ENCODE measurements at regions not wholly inside any gene's neighbourhood (a gene's known extent, or its start where the extent isn't known, plus 50 kb on each side); places are given as distances from the start of the nearest gene placed in this dataset.

DNA sequence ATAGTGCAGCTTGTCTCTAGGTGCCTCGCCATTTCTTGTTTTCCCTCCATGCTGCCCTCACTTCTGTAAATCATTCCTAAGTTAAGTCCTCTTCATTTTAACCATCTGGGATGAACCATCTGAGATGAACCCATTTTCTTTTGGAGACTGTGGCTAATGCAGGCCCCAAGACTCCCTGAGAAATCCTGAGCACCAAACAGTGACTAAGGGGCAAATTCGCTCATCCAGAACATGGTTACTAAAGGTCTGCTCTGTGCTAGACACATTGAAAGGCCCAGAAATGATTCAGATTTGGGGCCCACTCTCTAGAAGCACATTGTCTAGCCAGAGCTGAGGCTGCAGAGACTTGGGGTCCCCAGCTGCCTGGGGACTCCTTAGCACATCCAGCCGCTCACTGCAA lies 151.9 kb upstream of the CTTNBP2NL start:
- peaks cover 36% of the 10 kb centered on the region for H3K27me3 Mint-ChIP-seq
- Histone ChIP-seq H3K36me3 (ENCODE audit: insufficient read depth, low read length) (no peaks in the 10 kb centered on the region), H3K27ac (ENCODE audit: low read depth in 1 of 2, low read length in 2 of 2) (no peak overlapping the region), H3K27me3 (ENCODE audit: control insufficient read depth in 1 of 2, insufficient read depth in 2 of 2, low read length in 2 of 2) (no peaks in the 10 kb centered on the region), H3K4me3 (ENCODE audit: low read length) (no peak overlapping the region), H3K4me1 (ENCODE audit: insufficient read depth, low read length) (no peaks in the 10 kb centered on the region), H3K9me3 (ENCODE audit: control insufficient read depth in 1 of 2, insufficient read depth in 1 of 2, low read length in 2 of 2) (no peaks in the 10 kb centered on the region)
- CTCF ChIA-PET: no interaction called here
- no peak overlapping the region for H3K4me3 Mint-ChIP-seq
- no peak for DNase-seq
- no peak overlapping the region for H3K27ac Mint-ChIP-seq
- no peak for ATAC-seq (ENCODE audit: poor library complexity)
- no peaks in the 10 kb centered on the region for H3K36me3 Mint-ChIP-seq (ENCODE audit: low read depth)
- TF ChIP-seq, protein P1, sequence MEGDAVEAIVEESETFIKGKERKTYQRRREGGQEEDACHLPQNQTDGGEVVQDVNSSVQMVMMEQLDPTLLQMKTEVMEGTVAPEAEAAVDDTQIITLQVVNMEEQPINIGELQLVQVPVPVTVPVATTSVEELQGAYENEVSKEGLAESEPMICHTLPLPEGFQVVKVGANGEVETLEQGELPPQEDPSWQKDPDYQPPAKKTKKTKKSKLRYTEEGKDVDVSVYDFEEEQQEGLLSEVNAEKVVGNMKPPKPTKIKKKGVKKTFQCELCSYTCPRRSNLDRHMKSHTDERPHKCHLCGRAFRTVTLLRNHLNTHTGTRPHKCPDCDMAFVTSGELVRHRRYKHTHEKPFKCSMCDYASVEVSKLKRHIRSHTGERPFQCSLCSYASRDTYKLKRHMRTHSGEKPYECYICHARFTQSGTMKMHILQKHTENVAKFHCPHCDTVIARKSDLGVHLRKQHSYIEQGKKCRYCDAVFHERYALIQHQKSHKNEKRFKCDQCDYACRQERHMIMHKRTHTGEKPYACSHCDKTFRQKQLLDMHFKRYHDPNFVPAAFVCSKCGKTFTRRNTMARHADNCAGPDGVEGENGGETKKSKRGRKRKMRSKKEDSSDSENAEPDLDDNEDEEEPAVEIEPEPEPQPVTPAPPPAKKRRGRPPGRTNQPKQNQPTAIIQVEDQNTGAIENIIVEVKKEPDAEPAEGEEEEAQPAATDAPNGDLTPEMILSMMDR (IDR thresholded peaks at IDR 0.05): no peak
- no peaks in the 10 kb centered on the region for H3K4me1 Mint-ChIP-seq (ENCODE audit: low read depth)
- POLR2A ChIA-PET: no interaction called here
- intact Hi-C loops (cut with DNase I, micrococcal nuclease): no loop called here
- H3K9me3 Mint-ChIP-seq: no peaks in the 10 kb centered on the region

DNA sequence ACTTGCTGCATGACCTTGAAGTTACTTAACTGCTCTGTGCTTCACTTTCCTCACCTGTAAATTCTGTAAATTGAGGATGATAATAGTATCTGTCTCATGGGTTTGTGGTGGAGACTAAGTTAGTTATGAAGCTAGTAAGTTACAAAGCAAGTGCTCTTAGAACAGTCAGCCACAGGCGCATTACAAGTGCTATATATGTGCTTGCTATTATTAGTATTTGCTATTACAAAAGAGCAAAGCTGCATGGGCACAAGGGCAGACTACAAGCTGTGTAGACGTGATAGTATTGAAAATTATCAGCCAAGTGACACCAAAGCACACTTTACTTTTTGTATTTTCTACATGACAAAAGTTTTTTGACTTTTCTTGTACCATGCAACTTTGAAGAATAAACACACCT lies 150.9 kb upstream of the CTTNBP2NL start:
- H3K9me3 Mint-ChIP-seq: no peaks in the 10 kb centered on the region
- H3K4me1 ChIP-seq (ENCODE audit: insufficient read depth, low read length): no peaks in the 10 kb centered on the region
- no peaks in the 10 kb centered on the region for H3K36me3 Mint-ChIP-seq (ENCODE audit: low read depth)
- TF ChIP-seq, protein P1 (IDR thresholded peaks at IDR 0.05): no peak
- ChIA-PET POLR2A (no interaction called here), CTCF (no interaction called here)
- no peaks in the 10 kb centered on the region for H3K9me3 ChIP-seq (ENCODE audit: control insufficient read depth in 1 of 2, insufficient read depth in 1 of 2, low read length in 2 of 2)
- no peak overlapping the region for H3K27ac ChIP-seq (ENCODE audit: low read depth in 1 of 2, low read length in 2 of 2)
- no peak overlapping the region for H3K4me3 ChIP-seq (ENCODE audit: low read length)
- peaks cover 26% of the 10 kb centered on the region for H3K27me3 Mint-ChIP-seq
- no peaks in the 10 kb centered on the region for H3K27me3 ChIP-seq (ENCODE audit: control insufficient read depth in 1 of 2, insufficient read depth in 2 of 2, low read length in 2 of 2)
- DNase-seq: no peak
- ATAC-seq (ENCODE audit: poor library complexity): no peak
- H3K4me3 Mint-ChIP-seq: no peak overlapping the region
- H3K27ac Mint-ChIP-seq: no peak overlapping the region
- no peaks in the 10 kb centered on the region for H3K4me1 Mint-ChIP-seq (ENCODE audit: low read depth)
- intact Hi-C loops (cut with DNase I, micrococcal nuclease): no loop called here
- H3K36me3 ChIP-seq (ENCODE audit: insufficient read depth, low read length): no peaks in the 10 kb centered on the region

- H3K4me1 Mint-ChIP-seq (ENCODE audit: low read depth): no peaks in the 10 kb centered on the region
- Histone ChIP-seq H3K4me1 (ENCODE audit: insufficient read depth, low read length) (no peaks in the 10 kb centered on the region), H3K9me3 (ENCODE audit: control insufficient read depth in 1 of 2, insufficient read depth in 1 of 2, low read length in 2 of 2) (no peaks in the 10 kb centered on the region), H3K27me3 (ENCODE audit: control insufficient read depth in 1 of 2, insufficient read depth in 2 of 2, low read length in 2 of 2) (no peaks in the 10 kb centered on the region), H3K4me3 (ENCODE audit: low read length) (no peak overlapping the region), H3K36me3 (ENCODE audit: insufficient read depth, low read length) (no peaks in the 10 kb centered on the region), H3K27ac (ENCODE audit: low read depth in 1 of 2, low read length in 2 of 2) (no peak overlapping the region)
- DNase-seq (no peak), ATAC-seq (ENCODE audit: poor library complexity) (no peak)
- peaks cover 15% of the 10 kb centered on the region for H3K27me3 Mint-ChIP-seq
- H3K36me3 Mint-ChIP-seq (ENCODE audit: low read depth): no peaks in the 10 kb centered on the region
- ChIA-PET POLR2A (no interaction called here), CTCF (no interaction called here)
- intact Hi-C loops (cut with DNase I, micrococcal nuclease): no loop called here
- H3K9me3 Mint-ChIP-seq: no peaks in the 10 kb centered on the region
- no peak overlapping the region for H3K27ac Mint-ChIP-seq
- TF ChIP-seq, protein P1 (IDR thresholded peaks at IDR 0.05): no peak
- H3K4me3 Mint-ChIP-seq: no peak overlapping the region
Measured at GRCh38 chr1:112247036-112247597, 148.9 kb upstream of the CTTNBP2NL start.
